GM23248 (cell line): ENCODE measurements at regions not wholly inside any gene's neighbourhood (a gene's known extent, or its start where the extent isn't known, plus 50 kb on each side); places are given as distances from the start of the nearest gene placed in this dataset.

Source experiments
- DNase-seq: peaks from one replicate; pipeline ENCODE4 v3.0.0-alpha.2; 2015
- H2AFZ ChIP-seq: fragments of 200-600 bp; sonication (generic); 2 replicates; pipeline ENCODE4 v1.6.1; 2016; ENCODE audit warnings: antibody characterized with exemption
- H3F3A ChIP-seq: fragments of 200-600 bp; sonication (generic); 2 replicates; pipeline ENCODE4 v1.6.1; 2016; ENCODE audit warnings: mild to moderate bottlenecking, antibody characterized with exemption, mixed run types; ENCODE audit not compliant: insufficient read depth
- H3K27ac ChIP-seq: fragments of 200-600 bp; sonication (generic); 2 replicates; pipeline ENCODE4 v1.5.1; 2016; ENCODE audit warnings: mild to moderate bottlenecking
- H3K27me3 ChIP-seq: fragments of 200-600 bp; sonication (generic); replicated peaks from 2 replicates; pipeline ENCODE4 v1.6.1; 2016; ENCODE audit warnings: mild to moderate bottlenecking; ENCODE audit not compliant: insufficient read depth
- H3K36me3 ChIP-seq: fragments of 200-600 bp; sonication (generic); 2 replicates; pipeline ENCODE4 v1.6.1; 2016; ENCODE audit warnings: low read depth, mild to moderate bottlenecking
- H3K4me1 ChIP-seq: fragments of 200-600 bp; sonication (generic); 2 replicates; pipeline ENCODE4 v1.6.1; 2016; ENCODE audit warnings: mild to moderate bottlenecking; ENCODE audit not compliant: insufficient read depth
- H3K4me2 ChIP-seq: fragments of 200-600 bp; sonication (generic); one replicate; pipeline ENCODE4 v1.6.1; 2016; ENCODE audit warnings: mild to moderate bottlenecking; ENCODE audit not compliant: unreplicated experiment
- H3K4me3 ChIP-seq: fragments of 200-600 bp; sonication (generic); 2 replicates; pipeline ENCODE4 v1.5.1; 2016; ENCODE audit warnings: mild to moderate bottlenecking
- H3K79me2 ChIP-seq: fragments of 200-600 bp; sonication (generic); 2 replicates; pipeline ENCODE4 v1.6.1; 2016; ENCODE audit warnings: mild to moderate bottlenecking; ENCODE audit not compliant: insufficient read depth
- H3K9ac ChIP-seq: fragments of 200-600 bp; sonication (generic); 2 replicates; pipeline ENCODE4 v1.6.1; 2016; ENCODE audit warnings: mild to moderate bottlenecking
- H3K9me2 ChIP-seq: fragments of 200-600 bp; sonication (generic); 2 replicates; pipeline ENCODE4 v1.6.1; 2016; ENCODE audit warnings: mixed run types, mild to moderate bottlenecking, moderate library complexity; ENCODE audit not compliant: insufficient read depth
- H3K9me3 ChIP-seq: fragments of 200-600 bp; sonication (generic); one replicate; pipeline ENCODE4 v1.6.1; 2017; ENCODE audit warnings: low read depth
- H4K20me1 ChIP-seq: fragments of 200-600 bp; sonication (generic); 2 replicates; pipeline ENCODE4 v1.6.0; 2016; ENCODE audit not compliant: insufficient read depth
- EZH2 ChIP-seq: fragments of 200-600 bp; sonication (generic); IDR thresholded peaks from 2 replicates; pipeline ENCODE4 v1.6.1; 2018; ENCODE audit warnings: antibody characterized with exemption, mild to moderate bottlenecking; ENCODE audit not compliant: insufficient read depth, poor library complexity, severe bottlenecking
- EZH2phosphoT487 ChIP-seq: fragments of 200-600 bp; sonication (generic); IDR thresholded peaks from 2 replicates; pipeline ENCODE4 v1.6.1; 2018; ENCODE audit warnings: antibody characterized with exemption, moderate library complexity, mild to moderate bottlenecking, low read depth; ENCODE audit not compliant: insufficient read depth
- WGBS, 2 experiments: methylation state at CpG; one replicate each; pipeline ENCODE4 v1.1.6; 2015 to 2017; ENCODE audit warnings: low lambda C conversion rate in 2 of 2, low coverage in 1 of 2; ENCODE audit errors: missing lambda C conversion rate in 2 of 2; 5-methylcytosine and 5-hydroxymethylcytosine counted together
- in situ Hi-C: fragments of 300-500 bp; cut with MboI; formaldehyde crosslinking; loops from 2 replicates; pipeline ENCODE4 v1.15.0; 2020

DNA sequence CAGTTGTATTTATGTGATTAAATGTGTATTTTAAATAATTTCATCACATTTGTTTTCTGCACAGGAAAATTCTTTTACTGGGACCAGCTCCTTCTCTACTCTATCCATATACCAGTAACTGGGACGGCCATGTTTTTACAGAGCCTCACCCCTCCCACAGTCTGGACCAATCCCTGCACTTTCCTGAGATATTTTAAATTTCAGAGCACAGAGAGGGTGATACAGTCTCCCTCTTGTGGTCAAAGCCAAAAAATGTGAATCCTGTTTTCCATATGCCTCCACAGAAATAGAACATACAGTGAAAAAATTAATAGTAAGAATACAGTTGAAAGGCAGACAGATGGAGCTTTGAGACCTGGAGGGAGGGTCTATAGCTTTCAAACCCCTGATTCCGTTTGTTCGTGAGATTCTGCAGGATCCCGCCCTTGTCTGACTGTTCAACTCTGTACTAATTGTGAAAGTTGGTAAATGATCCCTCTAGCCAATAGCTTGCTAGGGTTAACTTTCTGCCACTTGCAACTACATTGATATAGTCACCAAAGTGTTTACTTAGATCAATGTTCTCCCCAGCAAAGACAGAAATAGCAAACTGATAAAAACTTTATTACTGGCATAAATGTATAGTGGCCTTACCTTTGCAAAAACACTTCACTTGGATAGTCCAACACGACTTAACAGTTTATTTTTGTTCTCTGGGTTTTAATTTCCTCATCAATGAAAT, 172.2 kb downstream of the PPARGC1A start:
- Histone ChIP-seq H3K9me2 (no peaks in the 10 kb centered on the region), H3K9ac (no peak overlapping the region), H3K4me3 (no peak overlapping the region), H3K79me2 (no peaks in the 10 kb centered on the region), H3K27ac (no peak overlapping the region), H4K20me1 (no peaks in the 10 kb centered on the region), H3K4me2 (no peak overlapping the region), H3K27me3 (no peaks in the 10 kb centered on the region), H2AFZ (no peak overlapping the region), H3K9me3 (no peaks in the 10 kb centered on the region), H3K36me3 (no peaks in the 10 kb centered on the region), H3K4me1 (no peaks in the 10 kb centered on the region), H3F3A (no peaks in the 10 kb centered on the region)
- in situ Hi-C loops, result no loop called here
- DNase-seq, result peak; percentile 52
- no peak for TF ChIP-seq EZH2phosphoT487
- TF ChIP-seq EZH2, result no peak
- WGBS, 2 experiments, result 43 to 44% methylated on average over 5 of the region's 5 CpGs

GRCh38 chr4:23710298-23710697, 179.5 kb downstream of the PPARGC1A start:
- H3K9me3 ChIP-seq, result no peaks in the 10 kb centered on the region
- WGBS, 2 experiments, result 38 to 65% methylated on average over 1 of the region's 1 CpG
- in situ Hi-C loops, result no loop called here
- no peaks in the 10 kb centered on the region for H3K4me1 ChIP-seq
- H2AFZ ChIP-seq, result no peak overlapping the region
- no peaks in the 10 kb centered on the region for H3K36me3 ChIP-seq
- no peaks in the 10 kb centered on the region for H3K79me2 ChIP-seq
- H4K20me1 ChIP-seq, result no peaks in the 10 kb centered on the region
- no peaks in the 10 kb centered on the region for H3F3A ChIP-seq
- no peaks in the 10 kb centered on the region for H3K9me2 ChIP-seq
- no peak overlapping the region for H3K4me3 ChIP-seq
- no peak for DNase-seq
- no peak for TF ChIP-seq EZH2
- no peak for TF ChIP-seq EZH2phosphoT487
- H3K27ac ChIP-seq, result no peak overlapping the region
- no peak overlapping the region for H3K9ac ChIP-seq
- no peak overlapping the region for H3K4me2 ChIP-seq
- no peaks in the 10 kb centered on the region for H3K27me3 ChIP-seq

- Histone ChIP-seq H3K79me2 (no peaks in the 10 kb centered on the region), H3F3A (no peaks in the 10 kb centered on the region), H3K9ac (no peak overlapping the region), H4K20me1 (no peaks in the 10 kb centered on the region), H3K4me3 (no peak overlapping the region), H3K4me1 (no peaks in the 10 kb centered on the region), H3K4me2 (no peak overlapping the region), H3K9me2 (no peaks in the 10 kb centered on the region), H2AFZ (no peak overlapping the region), H3K9me3 (no peaks in the 10 kb centered on the region), H3K27ac (no peak overlapping the region), H3K27me3 (no peaks in the 10 kb centered on the region), H3K36me3 (no peaks in the 10 kb centered on the region)
- 63 to 69% methylated on average over 2 of the region's 2 CpGs for WGBS, 2 experiments
- in situ Hi-C loops, result no loop called here
- no peak for DNase-seq
- TF ChIP-seq EZH2phosphoT487 (no peak), EZH2 (no peak)
These were observed 182.2 kb downstream of the PPARGC1A start for GRCh38 chr4:23707652-23708026.

- Histone ChIP-seq H3K9me2 (no peaks in the 10 kb centered on the region), H3F3A (no peaks in the 10 kb centered on the region), H2AFZ (no peak overlapping the region), H3K4me3 (no peak overlapping the region), H3K27ac (no peak overlapping the region), H3K79me2 (no peaks in the 10 kb centered on the region), H3K9me3 (no peaks in the 10 kb centered on the region), H3K4me2 (no peak overlapping the region), H3K4me1 (no peaks in the 10 kb centered on the region), H3K27me3 (no peaks in the 10 kb centered on the region), H3K36me3 (no peaks in the 10 kb centered on the region), H3K9ac (no peak overlapping the region), H4K20me1 (no peaks in the 10 kb centered on the region)
- no peak for DNase-seq
- TF ChIP-seq EZH2phosphoT487 (no peak), EZH2 (no peak)
- 49 to 55% methylated on average over 4 of the region's 4 CpGs for WGBS, 2 experiments
- in situ Hi-C loops, result no loop called here
These were observed 182.7 kb downstream of the PPARGC1A start for GRCh38 chr4:23706972-23707651.
